BE2C (cell line): ENCODE measurements at regions not wholly inside any gene's neighbourhood (a gene's known extent, or its start where the extent isn't known, plus 50 kb on each side); places are given as distances from the start of the nearest gene placed in this dataset.

Experiments
- DNase-seq: peaks from one replicate; pipeline ENCODE4 v3.0.0-alpha.2; 2020
- H3K27me3 ChIP-seq: fragments of 250-450 bp; sonication (Bioruptor Pico); 2 replicates; pipeline ENCODE4 v1.5.1; 2020; ENCODE audit warnings: mild to moderate bottlenecking
- H3K36me3 ChIP-seq: fragments of 250-450 bp; sonication (Bioruptor Pico); 2 replicates; pipeline ENCODE4 v1.5.1; 2020; ENCODE audit warnings: mild to moderate bottlenecking
- H3K4me1 ChIP-seq: fragments of 250-450 bp; sonication (Bioruptor Pico); 2 replicates; pipeline ENCODE4 v1.5.1; 2020
- H3K4me3 ChIP-seq: 2 replicates; pipeline ENCODE4 v1.5.1; 2011; ENCODE audit warnings: low read depth, low read length
- H3K9me3 ChIP-seq: fragments of 250-450 bp; sonication (Bioruptor Pico); 2 replicates; pipeline ENCODE4 v1.5.1; 2020
- CTCF ChIP-seq: IDR thresholded peaks from 2 replicates; pipeline ENCODE4 v1.5.1; 2012; ENCODE audit warnings: mild to moderate bottlenecking, low read depth, low read length

GRCh38 chr12:125408718-125409117, 343.5 kb downstream of the AACS start:
- Histone ChIP-seq H3K4me1 (no peaks in the 10 kb centered on the region), H3K36me3 (no peaks in the 10 kb centered on the region), H3K4me3 (no peak overlapping the region), H3K9me3 (no peaks in the 10 kb centered on the region), H3K27me3 (no peaks in the 10 kb centered on the region)
- DNase-seq = no peak
- no peak for TF ChIP-seq CTCF

GRCh38 chr12:125412506-125412905, 347.3 kb downstream of the AACS start:
- H3K4me3 ChIP-seq = no peak overlapping the region
- no peak for TF ChIP-seq CTCF
- H3K9me3 ChIP-seq = no peaks in the 10 kb centered on the region
- H3K4me1 ChIP-seq = no peaks in the 10 kb centered on the region
- no peaks in the 10 kb centered on the region for H3K27me3 ChIP-seq
- H3K36me3 ChIP-seq = no peaks in the 10 kb centered on the region
- no peak for DNase-seq

- Histone ChIP-seq H3K9me3 (no peaks in the 10 kb centered on the region), H3K27me3 (no peaks in the 10 kb centered on the region), H3K4me1 (no peaks in the 10 kb centered on the region), H3K4me3 (no peak overlapping the region), H3K36me3 (no peaks in the 10 kb centered on the region)
- no peak for DNase-seq
- TF ChIP-seq CTCF = no peak
Measured at GRCh38 chr12:125417446-125417845, 352.2 kb downstream of the AACS start.

GRCh38 chr12:125418902-125419564, 353.8 kb downstream of the AACS start:
- DNase-seq = no peak
- no peak for TF ChIP-seq CTCF
- no peaks in the 10 kb centered on the region for H3K9me3 ChIP-seq
- no peaks in the 10 kb centered on the region for H3K4me1 ChIP-seq
- no peaks in the 10 kb centered on the region for H3K27me3 ChIP-seq
- no peak overlapping the region for H3K4me3 ChIP-seq
- no peaks in the 10 kb centered on the region for H3K36me3 ChIP-seq

- no peak for TF ChIP-seq CTCF
- no peak overlapping the region for H3K4me3 ChIP-seq
- no peaks in the 10 kb centered on the region for H3K27me3 ChIP-seq
- no peaks in the 10 kb centered on the region for H3K9me3 ChIP-seq
- DNase-seq = no peak
- H3K4me1 ChIP-seq = no peaks in the 10 kb centered on the region
- H3K36me3 ChIP-seq = no peaks in the 10 kb centered on the region
Measured at GRCh38 chr12:125424909-125425308, 359.7 kb downstream of the AACS start.

- DNase-seq = no peak
- Histone ChIP-seq H3K9me3 (no peaks in the 10 kb centered on the region), H3K4me3 (no peak overlapping the region), H3K27me3 (no peaks in the 10 kb centered on the region), H3K36me3 (no peaks in the 10 kb centered on the region), H3K4me1 (no peaks in the 10 kb centered on the region)
- TF ChIP-seq CTCF = no peak
Measured at GRCh38 chr12:125431516-125431915, 366.3 kb downstream of the AACS start.
